22Rv1 (cell line): ENCODE measurements at regions not wholly inside any gene's neighbourhood (a gene's known extent, or its start where the extent isn't known, plus 50 kb on each side); places are given as distances from the start of the nearest gene placed in this dataset.

Experiments
- CTCF ChIP-seq: fragments of 450-650 bp; IDR thresholded peaks from 2 replicates; pipeline ENCODE4 v1.5.1; 2017; ENCODE audit warnings: mild to moderate bottlenecking
- ZFX ChIP-seq: fragments of 450-650 bp; IDR thresholded peaks from 2 replicates; pipeline ENCODE4 v1.6.1; 2017; ENCODE audit warnings: antibody characterized with exemption, borderline replicate concordance

DNA sequence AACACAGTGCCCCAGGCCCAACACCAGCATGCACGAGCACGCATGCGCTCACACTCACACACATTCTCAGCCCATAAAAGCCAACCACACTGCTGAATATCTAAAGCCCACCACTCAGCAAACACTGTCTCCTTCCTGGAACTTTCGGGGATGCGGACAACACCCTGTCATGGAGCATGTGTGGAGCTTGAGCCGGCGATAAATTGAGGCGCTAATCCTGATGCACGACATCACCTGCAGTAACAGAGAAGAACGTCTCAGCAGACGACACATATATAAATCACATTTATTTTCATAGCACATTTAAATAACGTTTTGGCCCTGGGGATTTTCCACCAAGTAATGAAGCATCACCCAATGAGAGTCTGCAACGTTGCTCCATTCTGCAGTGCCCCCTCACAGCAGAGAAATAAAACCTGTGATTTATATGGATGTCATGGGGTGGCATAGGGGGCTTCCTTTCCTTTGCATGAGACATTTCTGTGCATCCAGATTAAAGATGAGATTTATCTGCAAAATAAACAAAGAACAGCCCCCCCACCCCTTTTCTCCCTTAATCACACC, 267.7 kb upstream of the NFE2L3 start:
- no peak for TF ChIP-seq CTCF
- no peak for TF ChIP-seq ZFX
